GM12872 (cell line): ENCODE measurements at regions not wholly inside any gene's neighbourhood (a gene's known extent, or its start where the extent isn't known, plus 50 kb on each side); places are given as distances from the start of the nearest gene placed in this dataset.

ENCODE experiments used
- CTCF ChIP-seq: IDR thresholded peaks from 3 replicates; pipeline ENCODE4 v1.5.1; 2011; ENCODE audit warnings: low read depth, mild to moderate bottlenecking, low read length, moderate library complexity; ENCODE audit not compliant: insufficient read depth

GRCh38 chr9:126049088-126049487 is 277.5 kb upstream of the MVB12B start:
- TF ChIP-seq CTCF, result no peak

DNA sequence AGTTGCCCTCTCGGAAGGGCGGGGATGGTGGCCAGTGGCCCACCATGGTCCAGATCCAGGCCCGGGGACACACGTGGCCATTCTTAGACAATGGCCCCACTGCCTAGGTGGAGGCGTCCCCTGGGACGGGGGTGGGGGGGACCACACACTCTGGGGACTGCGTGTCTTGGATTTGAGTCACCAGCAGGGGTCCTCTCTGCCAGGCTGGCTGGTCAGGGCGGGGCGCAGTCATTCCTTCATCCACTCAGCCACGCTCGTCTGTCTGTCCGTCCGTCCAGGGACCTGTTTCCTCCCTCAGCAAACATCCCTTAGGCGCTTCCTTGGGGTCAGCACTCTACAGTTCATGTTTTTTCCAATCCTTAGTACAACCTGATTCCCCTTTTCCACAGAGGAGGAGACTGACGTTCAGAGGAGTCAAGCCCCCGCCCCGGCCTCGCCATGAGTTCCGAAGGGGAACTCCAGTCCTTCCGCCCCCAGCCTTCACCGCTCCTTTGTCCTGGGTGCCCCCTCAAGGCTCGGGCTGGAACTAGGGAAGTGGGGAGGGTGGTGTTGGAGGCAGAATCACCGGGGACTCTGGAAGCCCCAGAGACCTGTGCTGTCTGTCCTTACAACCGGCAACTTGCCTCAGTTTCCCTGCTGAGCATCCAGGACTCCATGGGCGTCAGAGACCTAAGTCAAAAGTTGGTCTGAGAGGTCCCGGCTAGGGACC is 276.6 kb upstream of the MVB12B start:
- TF ChIP-seq CTCF, result 0 out of 3 replicates have a peak, but pooled peaks have one; percentile 11

GRCh38 chr9:126050605-126050990 is 276.0 kb upstream of the MVB12B start:
- no peak for TF ChIP-seq CTCF

- no peak for TF ChIP-seq CTCF
These were observed 275.0 kb upstream of the MVB12B start for GRCh38 chr9:126051446-126052130.

- TF ChIP-seq CTCF, result no peak
These were observed 273.8 kb upstream of the MVB12B start for GRCh38 chr9:126052791-126053190.

DNA sequence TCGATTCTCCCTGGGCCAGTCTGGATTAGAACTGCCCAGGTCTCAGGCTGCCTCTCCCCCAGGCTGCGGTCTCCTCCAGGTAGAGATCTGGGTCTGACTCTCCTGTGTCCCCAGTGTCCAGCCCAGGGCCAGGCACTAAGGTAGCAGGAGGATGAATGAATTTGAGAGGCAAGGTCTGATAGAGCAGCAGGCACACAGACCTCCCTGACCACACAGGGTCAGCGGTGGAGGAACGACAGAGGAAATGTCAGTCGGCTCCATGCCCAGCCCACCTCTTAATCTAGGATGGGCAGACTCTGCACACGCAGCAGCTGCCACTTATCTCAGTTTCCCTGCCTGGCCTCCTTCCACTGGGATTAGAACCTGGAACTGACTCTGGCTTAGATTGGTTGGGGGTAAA is 272.7 kb upstream of the MVB12B start:
- no peak for TF ChIP-seq CTCF

- TF ChIP-seq CTCF, result no peak
These were observed 271.1 kb upstream of the MVB12B start for GRCh38 chr9:126055381-126055985.
